ENCODE measurements at regions not wholly inside any gene's neighbourhood (a gene's known extent, or its start where the extent isn't known, plus 50 kb on each side); places are given as distances from the start of the nearest gene placed in this dataset.

DNA sequence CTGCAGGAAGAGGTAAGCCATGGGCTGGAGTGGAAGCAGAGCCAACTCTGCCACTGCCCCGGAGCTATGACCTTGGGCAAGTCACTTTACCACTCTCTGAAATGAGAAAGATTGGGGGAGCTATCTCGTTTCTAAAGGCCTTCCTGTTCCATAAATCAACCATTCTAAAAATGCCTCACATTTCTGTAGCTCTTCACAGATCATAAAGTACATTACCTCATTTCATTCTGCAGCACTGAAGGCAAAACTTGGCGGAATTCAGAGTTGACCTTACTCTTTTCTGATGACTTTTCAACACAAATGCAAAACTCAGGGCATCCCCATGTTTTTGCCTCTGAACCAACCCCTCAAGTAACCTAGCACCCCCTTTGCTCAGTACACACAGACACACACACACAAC, 404.0 kb upstream of the NFIA start:
- TF ChIP-seq CTCF (IDR thresholded peaks at IDR 0.05) (no peak), POLR2A (IDR thresholded peaks at IDR 0.05) (no peak)

All from tibial nerve (tissue), 3 donors.